ENCODE measurements at regions not wholly inside any gene's neighbourhood (a gene's known extent, or its start where the extent isn't known, plus 50 kb on each side); places are given as distances from the start of the nearest gene placed in this dataset.

- no peak for TF ChIP-seq CTCF (IDR thresholded peaks at IDR 0.05)
- no peak for TF ChIP-seq POLR2AphosphoS5 (IDR thresholded peaks at IDR 0.05)
Observed at GRCh38 chr2:128406736-128407554, 88.3 kb upstream of the HS6ST1 start.

Data from gastroesophageal sphincter (tissue), 3 donors.